Adrenal gland (tissue), 9 donors: ENCODE measurements at regions not wholly inside any gene's neighbourhood (a gene's known extent, or its start where the extent isn't known, plus 50 kb on each side); places are given as distances from the start of the nearest gene placed in this dataset.

ENCODE experiments used
- DNase-seq, 7 donors: peaks; one replicate each; pipeline ENCODE4 v3.0.0-alpha.2; 2019 to 2020
- H3K27ac ChIP-seq, 5 donors: fragments of 200-600 bp; sonication (generic) in 4 of 5; 1 replicate in 3 of 5; 2 replicates in 2 of 5; pipeline versions ENCODE4 v1.5.1 to v1.8.0; 2016 to 2020; ENCODE audit warnings: mild to moderate bottlenecking in 1 of 5
- H3K27me3 ChIP-seq: fragments of 200-600 bp; 2 replicates; pipeline ENCODE4 v1.8.0; 2021
- H3K36me3 ChIP-seq, 2 donors: fragments of 200-600 bp; replicated peaks in 1 of 2; 1 replicate in 1 of 2; 2 replicates in 1 of 2; pipeline versions ENCODE4 v1.5.1 to v1.8.0; 2018 to 2022
- H3K4me1 ChIP-seq, 2 donors: fragments of 200-600 bp; replicated peaks in 1 of 2; 1 replicate in 1 of 2; 2 replicates in 1 of 2; pipeline versions ENCODE4 v1.5.1 to v1.8.0; 2018 to 2021
- H3K4me3 ChIP-seq, 4 donors: fragments of 200-600 bp; sonication (generic) in 3 of 4; one replicate each; pipeline ENCODE4 v1.5.1; 2016 to 2018
- H3K9me3 ChIP-seq, 3 donors: fragments of 200-600 bp; sonication (generic) in 1 of 3; replicated peaks in 1 of 3; 1 replicate in 2 of 3; 2 replicates in 1 of 3; pipeline versions ENCODE4 v1.5.1 to v1.8.0; 2016 to 2021
- CTCF ChIP-seq, 6 experiments: fragments of 450-650 bp in 4 of 6; fragments of 200-600 bp in 2 of 6; sonication (generic) in 1 of 6; IDR thresholded peaks; 1 replicate in 5 of 6; 2 replicates in 1 of 6; pipeline versions ENCODE4 v1.5.1 to v1.8.0; 2016 to 2021; ENCODE audit warnings: antibody characterized with exemption in 6 of 6, mild to moderate bottlenecking in 2 of 6, moderate library complexity in 1 of 6
- POLR2A ChIP-seq, 2 donors: fragments of 450-650 bp; IDR thresholded peaks; one replicate each; pipeline ENCODE4 v1.6.1; 2017; ENCODE audit warnings: antibody characterized with exemption in 2 of 2, mild to moderate bottlenecking in 2 of 2, moderate library complexity in 1 of 2
- WGBS, 4 donors: extraction: QIAGEN DNeasy Blood & Tissue Kit in 2 of 4; methylation state at CpG; one replicate each; pipeline versions ENCODE4 v1.1.5 to v1.1.7; 2013 to 2017; 5-methylcytosine and 5-hydroxymethylcytosine counted together
- intact Hi-C, 2 donors: fragments of 100-400 bp; cut with DNase I; formaldehyde crosslinking; loops; one replicate each; pipeline versions ENCODE4 v1.14.1 to v1.15.0; 2022 to 2023
- donor health status: healthy with polysubstance abuse.
- donor health status: Bipolar disorder and iron deficiency.
- donor health status: DM: yes; HTN: yes; CAD: no.
- donor health status: DM: no; HTN: no; CAD: no.
- donor health status: DM: no; HTN: no; CAD: no.

GRCh38 chr4:181710143-181710542 is 533.1 kb upstream of the TENM3 start:
- 91 to 94% (median 93%) methylated on average over 7 of the region's 7 CpGs for WGBS, 4 donors
- no peak for TF ChIP-seq CTCF (IDR thresholded peaks at IDR 0.05)
- TF ChIP-seq POLR2A (IDR thresholded peaks at IDR 0.05) = no peak
- no peaks in the 10 kb centered on the region for H3K27me3 ChIP-seq
- H3K4me3 ChIP-seq = no peak overlapping the region
- no peaks in the 10 kb centered on the region for H3K36me3 ChIP-seq
- no peak overlapping the region for H3K27ac ChIP-seq
- no peak for DNase-seq
- intact Hi-C loops = no loop called here
- H3K9me3 ChIP-seq = no peaks in the 10 kb centered on the region
- no peaks in the 10 kb centered on the region for H3K4me1 ChIP-seq

- no peaks in the 10 kb centered on the region for H3K9me3 ChIP-seq
- intact Hi-C loops = no loop called here
- no peak for DNase-seq
- H3K36me3 ChIP-seq = no peaks in the 10 kb centered on the region
- no peak overlapping the region for H3K27ac ChIP-seq
- no peaks in the 10 kb centered on the region for H3K4me1 ChIP-seq
- 69 to 91% (median 78%) methylated on average over 1 of the region's 1 CpG for WGBS, 4 donors
- no peak overlapping the region for H3K4me3 ChIP-seq
- TF ChIP-seq CTCF (IDR thresholded peaks at IDR 0.05) (no peak), POLR2A (IDR thresholded peaks at IDR 0.05) (no peak)
- no peaks in the 10 kb centered on the region for H3K27me3 ChIP-seq
Observed at GRCh38 chr4:181711387-181711786, 531.8 kb upstream of the TENM3 start.

GRCh38 chr4:181728305-181728966 is 514.8 kb upstream of the TENM3 start:
- no peaks in the 10 kb centered on the region for H3K27me3 ChIP-seq
- H3K4me1 ChIP-seq = no peaks in the 10 kb centered on the region
- H3K36me3 ChIP-seq = no peaks in the 10 kb centered on the region
- no peak for TF ChIP-seq POLR2A (IDR thresholded peaks at IDR 0.05)
- H3K9me3 ChIP-seq = no peaks in the 10 kb centered on the region
- no peak for DNase-seq
- intact Hi-C loops = no loop called here
- H3K4me3 ChIP-seq = no peak overlapping the region
- WGBS, 4 donors = 61 to 74% (median 65%) methylated on average over 5 of the region's 5 CpGs
- no peak overlapping the region for H3K27ac ChIP-seq

- DNase-seq = no peak
- H3K27ac ChIP-seq = no peak overlapping the region
- TF ChIP-seq CTCF (IDR thresholded peaks at IDR 0.05) (no peak), POLR2A (IDR thresholded peaks at IDR 0.05) (no peak)
- intact Hi-C loops = no loop called here
- H3K36me3 ChIP-seq = no peaks in the 10 kb centered on the region
- no peak overlapping the region for H3K4me3 ChIP-seq
- no peaks in the 10 kb centered on the region for H3K4me1 ChIP-seq
- 86 to 92% (median 89%) methylated on average over 1 of the region's 1 CpG for WGBS, 4 donors
- H3K9me3 ChIP-seq = no peaks in the 10 kb centered on the region
- H3K27me3 ChIP-seq = no peaks in the 10 kb centered on the region
Observed at GRCh38 chr4:181731900-181732299, 511.3 kb upstream of the TENM3 start.

GRCh38 chr4:181737744-181738143 is 505.5 kb upstream of the TENM3 start:
- DNase-seq = no peak
- H3K36me3 ChIP-seq = no peaks in the 10 kb centered on the region
- no peak overlapping the region for H3K27ac ChIP-seq
- 84 to 90% (median 87%) methylated on average over 4 of the region's 4 CpGs for WGBS, 4 donors
- H3K4me1 ChIP-seq = no peaks in the 10 kb centered on the region
- TF ChIP-seq CTCF (IDR thresholded peaks at IDR 0.05) (no peak), POLR2A (IDR thresholded peaks at IDR 0.05) (no peak)
- no peaks in the 10 kb centered on the region for H3K27me3 ChIP-seq
- intact Hi-C loops = no loop called here
- no peaks in the 10 kb centered on the region for H3K9me3 ChIP-seq
- no peak overlapping the region for H3K4me3 ChIP-seq
